ENCODE measurements at regions not wholly inside any gene's neighbourhood (a gene's known extent, or its start where the extent isn't known, plus 50 kb on each side); places are given as distances from the start of the nearest gene placed in this dataset.

DNA sequence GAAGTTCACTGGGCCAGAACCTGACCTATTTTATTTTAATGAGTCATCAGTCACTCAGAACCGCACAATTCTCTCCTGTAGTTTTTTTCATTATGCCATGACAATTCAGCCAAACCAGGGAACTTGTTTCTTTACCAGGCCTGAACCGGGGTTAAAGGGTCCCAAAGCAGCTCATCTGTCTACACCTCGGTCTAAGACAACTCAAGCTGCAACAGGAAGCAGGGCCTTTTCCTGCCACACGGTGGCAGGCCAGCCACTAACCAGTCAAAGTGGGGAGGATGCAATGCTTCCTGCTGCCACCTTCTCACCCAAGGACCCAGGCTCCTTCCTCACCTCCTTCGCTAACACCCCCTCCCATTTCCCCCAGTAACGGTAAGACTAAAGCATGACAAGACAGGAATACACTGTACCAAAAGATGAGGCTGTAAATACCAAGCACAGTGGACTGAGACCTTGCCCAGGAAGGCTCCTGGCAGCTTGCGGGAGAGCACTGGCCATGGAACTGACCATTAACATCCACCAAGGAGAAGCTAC is 56.7 kb upstream of the ACKR3 start (continued):
- TF ChIP-seq, protein P1, sequence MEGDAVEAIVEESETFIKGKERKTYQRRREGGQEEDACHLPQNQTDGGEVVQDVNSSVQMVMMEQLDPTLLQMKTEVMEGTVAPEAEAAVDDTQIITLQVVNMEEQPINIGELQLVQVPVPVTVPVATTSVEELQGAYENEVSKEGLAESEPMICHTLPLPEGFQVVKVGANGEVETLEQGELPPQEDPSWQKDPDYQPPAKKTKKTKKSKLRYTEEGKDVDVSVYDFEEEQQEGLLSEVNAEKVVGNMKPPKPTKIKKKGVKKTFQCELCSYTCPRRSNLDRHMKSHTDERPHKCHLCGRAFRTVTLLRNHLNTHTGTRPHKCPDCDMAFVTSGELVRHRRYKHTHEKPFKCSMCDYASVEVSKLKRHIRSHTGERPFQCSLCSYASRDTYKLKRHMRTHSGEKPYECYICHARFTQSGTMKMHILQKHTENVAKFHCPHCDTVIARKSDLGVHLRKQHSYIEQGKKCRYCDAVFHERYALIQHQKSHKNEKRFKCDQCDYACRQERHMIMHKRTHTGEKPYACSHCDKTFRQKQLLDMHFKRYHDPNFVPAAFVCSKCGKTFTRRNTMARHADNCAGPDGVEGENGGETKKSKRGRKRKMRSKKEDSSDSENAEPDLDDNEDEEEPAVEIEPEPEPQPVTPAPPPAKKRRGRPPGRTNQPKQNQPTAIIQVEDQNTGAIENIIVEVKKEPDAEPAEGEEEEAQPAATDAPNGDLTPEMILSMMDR (IDR thresholded peaks at IDR 0.05 in 2 of 3, conservative IDR thresholded peaks at IDR 0.05 in 1 of 3; ENCODE audit: control insufficient read depth in 2 of 3, extremely low read depth in 1 of 3, insufficient read depth in 1 of 3, low read depth in 3 of 3, low read length in 3 of 3), result peak; percentile 90 to 92 (median 90)
- TF ChIP-seq, protein P2, sequence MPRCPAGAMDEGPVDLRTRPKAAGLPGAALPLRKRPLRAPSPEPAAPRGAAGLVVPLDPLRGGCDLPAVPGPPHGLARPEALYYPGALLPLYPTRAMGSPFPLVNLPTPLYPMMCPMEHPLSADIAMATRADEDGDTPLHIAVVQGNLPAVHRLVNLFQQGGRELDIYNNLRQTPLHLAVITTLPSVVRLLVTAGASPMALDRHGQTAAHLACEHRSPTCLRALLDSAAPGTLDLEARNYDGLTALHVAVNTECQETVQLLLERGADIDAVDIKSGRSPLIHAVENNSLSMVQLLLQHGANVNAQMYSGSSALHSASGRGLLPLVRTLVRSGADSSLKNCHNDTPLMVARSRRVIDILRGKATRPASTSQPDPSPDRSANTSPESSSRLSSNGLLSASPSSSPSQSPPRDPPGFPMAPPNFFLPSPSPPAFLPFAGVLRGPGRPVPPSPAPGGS (IDR thresholded peaks at IDR 0.05; ENCODE audit: borderline replicate concordance, insufficient read depth, low read depth, low read length, poor library complexity, severe bottlenecking), result no peak
- no peak for TF ChIP-seq ZNF274 (IDR thresholded peaks at IDR 0.05; ENCODE audit: insufficient read depth, insufficient read length)
- peak; percentile 41; the same call in 1 of the 3 replicates for TF ChIP-seq POU2F2 (IDR thresholded peaks at IDR 0.05; ENCODE audit: borderline replicate concordance, low read depth, low read length)
- TF ChIP-seq E4F1 (IDR thresholded peaks at IDR 0.05; ENCODE audit: borderline replicate concordance, partially characterized antibody), result no peak
- peak; percentile 69 for TF ChIP-seq ZNF24 (IDR thresholded peaks at IDR 0.05)
- TF ChIP-seq CHD1 (IDR thresholded peaks at IDR 0.05; ENCODE audit: low read depth, low read length), result no peak
- TF ChIP-seq SIN3A (IDR thresholded peaks at IDR 0.05; ENCODE audit: low read depth, low read length), result no peak
- TF ChIP-seq MXI1 (IDR thresholded peaks at IDR 0.05; ENCODE audit: low read depth, low read length), result no peak
- no peak for TF ChIP-seq MEF2B (IDR thresholded peaks at IDR 0.05; ENCODE audit: partially characterized antibody, poor library complexity, severe bottlenecking)
- TF ChIP-seq FOS (IDR thresholded peaks at IDR 0.05; ENCODE audit: borderline replicate concordance, extremely low read depth, insufficient read length), result no peak
- TF ChIP-seq, protein P3, sequence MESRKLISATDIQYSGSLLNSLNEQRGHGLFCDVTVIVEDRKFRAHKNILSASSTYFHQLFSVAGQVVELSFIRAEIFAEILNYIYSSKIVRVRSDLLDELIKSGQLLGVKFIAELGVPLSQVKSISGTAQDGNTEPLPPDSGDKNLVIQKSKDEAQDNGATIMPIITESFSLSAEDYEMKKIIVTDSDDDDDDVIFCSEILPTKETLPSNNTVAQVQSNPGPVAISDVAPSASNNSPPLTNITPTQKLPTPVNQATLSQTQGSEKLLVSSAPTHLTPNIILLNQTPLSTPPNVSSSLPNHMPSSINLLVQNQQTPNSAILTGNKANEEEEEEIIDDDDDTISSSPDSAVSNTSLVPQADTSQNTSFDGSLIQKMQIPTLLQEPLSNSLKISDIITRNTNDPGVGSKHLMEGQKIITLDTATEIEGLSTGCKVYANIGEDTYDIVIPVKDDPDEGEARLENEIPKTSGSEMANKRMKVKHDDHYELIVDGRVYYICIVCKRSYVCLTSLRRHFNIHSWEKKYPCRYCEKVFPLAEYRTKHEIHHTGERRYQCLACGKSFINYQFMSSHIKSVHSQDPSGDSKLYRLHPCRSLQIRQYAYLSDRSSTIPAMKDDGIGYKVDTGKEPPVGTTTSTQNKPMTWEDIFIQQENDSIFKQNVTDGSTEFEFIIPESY (IDR thresholded peaks at IDR 0.05), result no peak
- no peak for TF ChIP-seq ZNF217 (IDR thresholded peaks at IDR 0.05)
- no peak for TF ChIP-seq POLR2AphosphoS5 (IDR thresholded peaks at IDR 0.05; ENCODE audit: low read length)
- TF ChIP-seq MEF2A (IDR thresholded peaks at IDR 0.05; ENCODE audit: insufficient read depth, low read depth, low read length), result no peak
- TF ChIP-seq BMI1 (IDR thresholded peaks at IDR 0.05; ENCODE audit: borderline replicate concordance), result no peak
- TF ChIP-seq MYB (IDR thresholded peaks at IDR 0.05; ENCODE audit: borderline replicate concordance, low read depth, low read length), result no peak
- no peak for TF ChIP-seq KAT2A (conservative IDR thresholded peaks at IDR 0.05; ENCODE audit: control insufficient read depth, low read depth, low read length)
- TF ChIP-seq MAX (IDR thresholded peaks at IDR 0.05; ENCODE audit: low read depth, low read length), result no peak
- TF ChIP-seq SPI1 (IDR thresholded peaks at IDR 0.05; ENCODE audit: borderline replicate concordance, insufficient read depth, low read depth, low read length), result no peak
- TF ChIP-seq TCF12 (IDR thresholded peaks at IDR 0.05; ENCODE audit: low read depth, low read length), result 0 out of 2 replicates have a peak, but pooled peaks have one; percentile 5
- TF ChIP-seq SMAD5 (IDR thresholded peaks at IDR 0.05; ENCODE audit: low read depth), result no peak
- TF ChIP-seq RAD51 (IDR thresholded peaks at IDR 0.05), result no peak
- no peak for TF ChIP-seq KDM1A (IDR thresholded peaks at IDR 0.05; ENCODE audit: borderline replicate concordance)
